ENCODE measurements at regions not wholly inside any gene's neighbourhood (a gene's known extent, or its start where the extent isn't known, plus 50 kb on each side); places are given as distances from the start of the nearest gene placed in this dataset.

DNA sequence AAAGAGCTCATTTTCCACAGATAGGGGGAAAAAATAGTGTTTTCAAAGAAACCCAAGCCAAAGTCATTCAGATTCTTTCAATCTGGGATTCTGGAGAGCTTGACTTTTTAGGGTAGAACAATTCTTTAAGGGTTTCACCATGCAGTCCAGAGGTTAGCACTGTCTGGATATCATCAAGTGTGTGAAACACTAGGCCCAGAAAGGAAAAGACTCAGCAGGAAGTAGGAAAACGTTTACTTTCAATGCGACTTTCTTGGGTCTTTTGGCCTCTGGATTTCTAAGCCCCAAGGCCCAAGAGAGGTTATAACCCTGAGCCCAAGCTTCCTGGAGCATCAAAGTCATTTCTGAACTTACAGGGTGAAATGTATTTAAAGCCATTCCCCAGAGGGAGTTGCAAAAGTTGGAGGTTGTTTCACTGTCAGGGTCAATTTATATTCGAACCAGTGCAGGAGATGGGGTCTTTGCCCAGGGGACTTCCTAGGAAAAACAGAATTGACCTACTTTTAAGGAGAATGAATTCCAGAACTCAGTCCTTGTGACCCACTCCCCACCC is 158.0 kb downstream of the C7orf25 start:
- TF ChIP-seq, protein P1, sequence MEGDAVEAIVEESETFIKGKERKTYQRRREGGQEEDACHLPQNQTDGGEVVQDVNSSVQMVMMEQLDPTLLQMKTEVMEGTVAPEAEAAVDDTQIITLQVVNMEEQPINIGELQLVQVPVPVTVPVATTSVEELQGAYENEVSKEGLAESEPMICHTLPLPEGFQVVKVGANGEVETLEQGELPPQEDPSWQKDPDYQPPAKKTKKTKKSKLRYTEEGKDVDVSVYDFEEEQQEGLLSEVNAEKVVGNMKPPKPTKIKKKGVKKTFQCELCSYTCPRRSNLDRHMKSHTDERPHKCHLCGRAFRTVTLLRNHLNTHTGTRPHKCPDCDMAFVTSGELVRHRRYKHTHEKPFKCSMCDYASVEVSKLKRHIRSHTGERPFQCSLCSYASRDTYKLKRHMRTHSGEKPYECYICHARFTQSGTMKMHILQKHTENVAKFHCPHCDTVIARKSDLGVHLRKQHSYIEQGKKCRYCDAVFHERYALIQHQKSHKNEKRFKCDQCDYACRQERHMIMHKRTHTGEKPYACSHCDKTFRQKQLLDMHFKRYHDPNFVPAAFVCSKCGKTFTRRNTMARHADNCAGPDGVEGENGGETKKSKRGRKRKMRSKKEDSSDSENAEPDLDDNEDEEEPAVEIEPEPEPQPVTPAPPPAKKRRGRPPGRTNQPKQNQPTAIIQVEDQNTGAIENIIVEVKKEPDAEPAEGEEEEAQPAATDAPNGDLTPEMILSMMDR (IDR thresholded peaks at IDR 0.05) = no peak
- no peak for TF ChIP-seq POLR2A (IDR thresholded peaks at IDR 0.05)
